MM.1S (cell line): ENCODE measurements at regions not wholly inside any gene's neighbourhood (a gene's known extent, or its start where the extent isn't known, plus 50 kb on each side); places are given as distances from the start of the nearest gene placed in this dataset.

Experiments
- EZH2 ChIP-seq: fragments of 300-600 bp; sonication (generic); optimal IDR thresholded peaks from 2 replicates; pipeline ENCODE3; 2017; ENCODE audit warnings: low read depth, mild to moderate bottlenecking, antibody characterized with exemption, low read length, mixed read lengths
- EZH2phosphoT487 ChIP-seq: fragments of 300-600 bp; sonication (generic); IDR thresholded peaks from 2 replicates; pipeline ENCODE4 v1.6.1; 2018; ENCODE audit warnings: antibody characterized with exemption, low read length
- TF ChIP-seq, protein P1 (sequence below): fragments of 300-600 bp; sonication (generic); IDR thresholded peaks from 2 replicates; pipeline ENCODE4 v1.5.1; 2016; ENCODE audit warnings: antibody characterized with exemption, low read length, mixed read lengths

- TF ChIP-seq, protein P1, sequence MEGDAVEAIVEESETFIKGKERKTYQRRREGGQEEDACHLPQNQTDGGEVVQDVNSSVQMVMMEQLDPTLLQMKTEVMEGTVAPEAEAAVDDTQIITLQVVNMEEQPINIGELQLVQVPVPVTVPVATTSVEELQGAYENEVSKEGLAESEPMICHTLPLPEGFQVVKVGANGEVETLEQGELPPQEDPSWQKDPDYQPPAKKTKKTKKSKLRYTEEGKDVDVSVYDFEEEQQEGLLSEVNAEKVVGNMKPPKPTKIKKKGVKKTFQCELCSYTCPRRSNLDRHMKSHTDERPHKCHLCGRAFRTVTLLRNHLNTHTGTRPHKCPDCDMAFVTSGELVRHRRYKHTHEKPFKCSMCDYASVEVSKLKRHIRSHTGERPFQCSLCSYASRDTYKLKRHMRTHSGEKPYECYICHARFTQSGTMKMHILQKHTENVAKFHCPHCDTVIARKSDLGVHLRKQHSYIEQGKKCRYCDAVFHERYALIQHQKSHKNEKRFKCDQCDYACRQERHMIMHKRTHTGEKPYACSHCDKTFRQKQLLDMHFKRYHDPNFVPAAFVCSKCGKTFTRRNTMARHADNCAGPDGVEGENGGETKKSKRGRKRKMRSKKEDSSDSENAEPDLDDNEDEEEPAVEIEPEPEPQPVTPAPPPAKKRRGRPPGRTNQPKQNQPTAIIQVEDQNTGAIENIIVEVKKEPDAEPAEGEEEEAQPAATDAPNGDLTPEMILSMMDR = no peak
- TF ChIP-seq EZH2phosphoT487 (no peak), EZH2 (no peak)
These were observed 144.7 kb upstream of the ANKRD28 start for GRCh38 chr3:15942462-15942861.
